ENCODE measurements at regions not wholly inside any gene's neighbourhood (a gene's known extent, or its start where the extent isn't known, plus 50 kb on each side); places are given as distances from the start of the nearest gene placed in this dataset.

GRCh38 chr2:64769392-64770044, 115.8 kb upstream of the SERTAD2 start:
- DNase-seq (ENCODE audit: low read depth) = no peak

- DNase-seq (ENCODE audit: low read depth) = no peak
Observed at GRCh38 chr2:64770137-64770780, 116.5 kb upstream of the SERTAD2 start.

GRCh38 chr2:64770781-64771334, 117.1 kb upstream of the SERTAD2 start:
- DNase-seq (ENCODE audit: low read depth) = peak; percentile 94

- DNase-seq (ENCODE audit: low read depth) = no peak
Observed at GRCh38 chr2:64771737-64772136, 118.0 kb upstream of the SERTAD2 start.

- no peak for DNase-seq (ENCODE audit: low read depth)
Observed at GRCh38 chr2:64773461-64774118, 119.9 kb upstream of the SERTAD2 start.

- DNase-seq (ENCODE audit: low read depth) = no peak
Observed at GRCh38 chr2:64777841-64778240, 124.1 kb upstream of the SERTAD2 start.

- DNase-seq (ENCODE audit: low read depth) = peak; percentile 47
Observed at GRCh38 chr2:64779117-64779690, 125.5 kb upstream of the SERTAD2 start.

- no peak for DNase-seq (ENCODE audit: low read depth)
Observed at GRCh38 chr2:64780041-64780440, 126.3 kb upstream of the SERTAD2 start.

GRCh38 chr2:64781711-64782390, 128.1 kb upstream of the SERTAD2 start:
- DNase-seq (ENCODE audit: low read depth) = no peak

GRCh38 chr2:64784168-64785061, 130.7 kb upstream of the SERTAD2 start:
- no peak for DNase-seq (ENCODE audit: low read depth)

GRCh38 chr2:64785245-64785644, 131.5 kb upstream of the SERTAD2 start:
- no peak for DNase-seq (ENCODE audit: low read depth)

GRCh38 chr2:64786343-64787018, 132.8 kb upstream of the SERTAD2 start:
- DNase-seq (ENCODE audit: low read depth) = no peak

- no peak for DNase-seq (ENCODE audit: low read depth)
Observed at GRCh38 chr2:64787019-64787365, 133.3 kb upstream of the SERTAD2 start.

GRCh38 chr2:64787698-64788097, 134.0 kb upstream of the SERTAD2 start:
- no peak for DNase-seq (ENCODE audit: low read depth)

GRCh38 chr2:64789466-64790320, 136.0 kb upstream of the SERTAD2 start:
- no peak for DNase-seq (ENCODE audit: low read depth)

- DNase-seq (ENCODE audit: low read depth) = no peak
Observed at GRCh38 chr2:64792300-64792699, 138.6 kb upstream of the SERTAD2 start.

- DNase-seq (ENCODE audit: low read depth) = no peak
Observed at GRCh38 chr2:64792995-64793639, 139.4 kb upstream of the SERTAD2 start.

- DNase-seq (ENCODE audit: low read depth) = no peak
Observed at GRCh38 chr2:64793701-64794100, 140.0 kb upstream of the SERTAD2 start.

- no peak for DNase-seq (ENCODE audit: low read depth)
Observed at GRCh38 chr2:64794426-64794995, 140.8 kb upstream of the SERTAD2 start.

All from GM04504 (cell line).